Tongue (tissue), 2 donors: ENCODE measurements at regions not wholly inside any gene's neighbourhood (a gene's known extent, or its start where the extent isn't known, plus 50 kb on each side); places are given as distances from the start of the nearest gene placed in this dataset. TPM values are rescaled to one million over a fixed set of nuclear protein-coding genes. Genes with fewer than 3 reads are reported as not detected.
"Not testable (repeated sequence)": the region's sequence is repeated elsewhere in the genome, so short reads cannot be mapped to it uniquely, and the experiment has no call there.

Experiments
- DNase-seq: peaks from one replicate; pipeline ENCODE4 v3.0.0-alpha.2; 2015
- small RNA-seq: library from RNA; depleted of rRNA; stranded (forward); fragments of <200 nt; gene quantifications from one replicate; pipeline ENCODE3, GENCODE V24; 2014; ENCODE audit warnings: low replicate concordance

- peak; percentile 52 for DNase-seq
These were observed 68.0 kb upstream of the GRID2 start for GRCh38 chr4:92235731-92236130.

GRCh38 chr4:92236877-92237276 is 66.9 kb upstream of the GRID2 start:
- DNase-seq = peak; percentile 9

GRCh38 chr4:92237559-92237958 is 66.2 kb upstream of the GRID2 start:
- DNase-seq = no peak

DNA sequence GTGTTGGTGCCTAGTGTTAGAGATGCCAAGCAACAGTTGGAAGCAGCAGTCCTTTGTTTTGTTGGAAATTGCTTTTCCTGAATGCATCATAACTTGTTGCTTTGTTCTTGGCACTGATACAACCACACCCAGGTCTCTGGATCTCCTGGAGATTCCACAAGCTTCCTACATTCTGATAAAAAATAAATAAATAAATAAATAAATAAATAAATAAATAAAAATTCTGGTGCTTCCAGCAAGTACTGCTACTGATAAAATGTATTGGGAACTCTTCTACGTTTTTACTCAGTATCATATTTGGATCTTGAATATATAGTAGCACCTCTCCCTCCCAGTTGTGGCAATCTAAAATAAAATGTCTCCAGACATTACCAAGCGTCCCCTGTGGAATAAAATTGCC is 62.7 kb upstream of the GRID2 start:
- no peak for DNase-seq

- no peak for DNase-seq
These were observed 57.4 kb upstream of the GRID2 start for GRCh38 chr4:92246384-92246783.

DNA sequence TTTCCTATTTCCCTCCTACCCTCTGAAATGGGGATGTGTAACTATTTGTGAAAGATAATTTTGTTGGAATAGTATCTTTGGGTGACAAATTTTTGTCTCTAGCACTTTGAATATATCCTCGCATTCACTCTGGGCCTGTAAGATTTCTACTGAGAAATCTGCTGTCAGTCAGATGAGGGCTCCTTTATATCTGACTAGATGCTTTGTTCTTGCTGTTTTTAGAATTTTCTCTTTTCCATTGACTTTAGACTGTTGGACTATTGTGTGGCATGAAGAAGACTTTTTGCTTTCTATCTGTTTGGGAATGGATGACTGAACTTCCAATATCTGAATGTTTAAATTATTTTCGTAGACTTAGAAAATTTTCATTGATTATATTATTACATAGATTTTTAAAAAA is 54.2 kb upstream of the GRID2 start:
- no peak for DNase-seq

- DNase-seq = no peak
These were observed 52.1 kb upstream of the GRID2 start for GRCh38 chr4:92251711-92252110.

GRCh38 chr4:92252358-92252757 is 51.4 kb upstream of the GRID2 start:
- not testable (repeated sequence) for DNase-seq

GRCh38 chr4:92252846-92253245 is 50.9 kb upstream of the GRID2 start:
- no peak for DNase-seq

DNA sequence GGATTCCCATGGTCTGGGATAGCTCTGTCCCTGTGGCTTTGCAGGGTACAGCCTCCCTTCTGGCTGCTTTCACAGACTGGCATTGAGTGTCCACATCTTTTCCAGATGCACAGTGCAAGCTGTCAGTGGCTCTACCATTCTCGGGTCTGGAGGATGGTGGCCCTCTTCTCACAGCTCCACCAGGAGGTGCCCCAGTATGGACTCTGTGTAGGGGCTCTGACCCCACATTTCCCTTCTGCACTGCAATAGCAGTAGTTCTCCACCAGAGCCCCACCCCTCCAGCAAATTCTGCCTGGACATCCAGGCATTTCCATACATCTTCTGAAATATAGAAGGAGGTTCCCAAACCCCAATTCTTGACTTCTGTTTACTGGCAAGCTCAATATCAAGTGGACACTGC is 50.2 kb upstream of the GRID2 start:
- DNase-seq = no peak

Small RNAs in the stretch of these regions (small RNA-seq; reads per million reads assigned to genes)
- gene KRT19P6 = not detected
